GM19467 (cell line): ENCODE measurements at regions not wholly inside any gene's neighbourhood (a gene's known extent, or its start where the extent isn't known, plus 50 kb on each side); places are given as distances from the start of the nearest gene placed in this dataset.
"Not testable (repeated sequence)": the region's sequence is repeated elsewhere in the genome, so short reads cannot be mapped to it uniquely, and the experiment has no call there.

Source experiments
- ATAC-seq: cut with Tn5 transposase; IDR thresholded peaks from one replicate; pipeline ENCODE4 v1.9.1; 2021; ENCODE audit warnings: mild to moderate bottlenecking, moderate library complexity; ENCODE audit not compliant: unreplicated experiment

DNA sequence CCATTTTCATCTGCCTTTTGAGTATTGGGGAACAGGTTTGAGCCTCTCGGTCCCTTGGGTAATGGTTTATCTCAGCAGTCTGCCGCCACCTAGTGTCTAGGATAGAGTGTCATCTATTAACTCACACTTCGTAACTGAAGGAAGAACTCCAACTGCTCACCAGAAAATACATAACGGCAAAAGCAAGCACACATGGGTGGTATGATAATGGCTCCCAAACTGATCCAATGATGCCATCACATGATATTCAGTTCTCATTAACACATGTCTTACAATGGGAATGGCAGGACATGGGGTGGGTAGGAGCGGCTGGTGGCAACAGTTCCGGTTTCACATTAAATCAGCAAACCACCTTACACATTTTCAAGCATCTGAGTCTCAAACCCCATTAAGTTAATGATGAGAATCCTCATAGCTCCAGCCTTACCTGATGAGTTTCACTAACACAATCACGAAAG, 110.7 kb upstream of the PHACTR1 start:
- ATAC-seq: peak; percentile 31

GRCh38 chr6:12606616-12607015, 110.0 kb upstream of the PHACTR1 start:
- ATAC-seq: no peak

DNA sequence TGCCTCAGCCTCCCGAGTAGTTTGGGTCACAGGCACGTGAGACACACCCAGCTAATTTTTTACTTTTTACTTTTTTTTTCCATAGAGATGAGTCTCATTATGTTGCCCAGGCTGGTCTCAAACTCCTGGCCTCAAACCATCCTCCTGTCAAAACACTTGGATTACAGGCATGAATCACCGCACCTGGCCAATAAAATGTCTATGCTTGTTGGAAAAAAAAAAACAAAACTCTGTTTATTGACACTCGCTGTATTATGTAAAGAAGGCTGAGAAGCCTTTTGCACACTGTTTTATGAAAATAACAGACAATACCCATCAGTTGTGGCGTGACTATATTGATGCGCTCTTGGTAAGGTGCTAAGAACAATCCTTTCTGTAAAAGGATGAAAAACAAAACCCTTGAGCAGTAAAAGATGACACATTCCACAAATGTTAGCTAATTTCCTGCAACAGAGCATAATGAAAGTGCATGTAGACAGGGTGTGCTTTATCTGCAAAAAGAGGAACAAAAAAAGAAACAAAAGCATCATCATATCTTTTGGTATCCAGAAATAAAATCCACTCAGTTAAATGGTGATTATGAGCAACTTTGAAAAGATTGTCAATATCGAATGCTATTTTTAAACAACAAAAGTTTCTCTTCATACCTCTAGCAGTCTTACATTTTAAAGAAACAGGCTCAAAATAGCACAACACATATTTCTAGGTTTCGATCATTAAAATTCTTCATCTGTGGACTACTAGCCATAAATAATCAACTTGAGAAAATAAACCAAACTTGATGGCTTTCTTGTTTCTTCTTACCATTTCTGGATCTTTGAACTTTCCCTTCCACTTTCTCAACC, 108.3 kb upstream of the PHACTR1 start:
- peak; percentile 64 for ATAC-seq

DNA sequence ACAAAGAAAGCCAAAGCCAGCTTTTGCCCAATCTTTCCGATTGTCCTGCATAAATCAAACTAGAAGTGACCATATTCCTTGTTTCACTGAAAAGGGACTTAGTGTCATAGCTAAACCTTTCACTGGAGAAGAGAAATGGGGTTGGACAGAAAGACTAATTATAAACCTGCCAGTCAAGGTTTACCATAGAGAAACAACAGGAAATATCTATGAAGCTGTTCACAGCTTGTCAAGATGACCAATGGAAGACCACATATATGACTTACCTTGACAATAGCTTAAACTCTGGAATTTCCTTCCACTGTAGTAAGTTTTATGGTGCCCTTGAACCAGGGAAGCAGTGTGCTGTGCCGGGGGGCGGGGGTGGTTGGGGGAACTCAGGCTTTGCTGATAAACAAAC, 107.7 kb upstream of the PHACTR1 start:
- peak; percentile 27 for ATAC-seq

- ATAC-seq: no peak
These were observed 106.8 kb upstream of the PHACTR1 start for GRCh38 chr6:12609751-12610150.

DNA sequence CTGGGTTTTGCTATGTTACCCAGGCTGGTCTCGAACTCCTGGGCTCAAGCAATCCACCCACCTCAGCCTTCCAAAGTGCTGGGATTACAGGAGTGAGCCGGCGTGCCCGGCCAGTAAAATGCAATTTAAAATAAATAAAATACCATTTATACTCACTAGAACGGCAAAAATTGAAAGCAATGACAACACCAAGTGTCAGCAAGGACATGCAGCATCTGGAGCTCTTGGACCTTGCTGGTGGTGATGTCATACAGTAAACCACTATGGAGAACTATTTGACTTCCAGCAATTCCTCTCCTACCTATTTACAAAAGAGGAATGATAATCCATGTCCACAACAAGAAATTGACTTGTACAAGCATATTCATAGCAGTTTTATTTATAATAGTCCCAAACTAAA, 105.7 kb upstream of the PHACTR1 start:
- ATAC-seq: no peak

DNA sequence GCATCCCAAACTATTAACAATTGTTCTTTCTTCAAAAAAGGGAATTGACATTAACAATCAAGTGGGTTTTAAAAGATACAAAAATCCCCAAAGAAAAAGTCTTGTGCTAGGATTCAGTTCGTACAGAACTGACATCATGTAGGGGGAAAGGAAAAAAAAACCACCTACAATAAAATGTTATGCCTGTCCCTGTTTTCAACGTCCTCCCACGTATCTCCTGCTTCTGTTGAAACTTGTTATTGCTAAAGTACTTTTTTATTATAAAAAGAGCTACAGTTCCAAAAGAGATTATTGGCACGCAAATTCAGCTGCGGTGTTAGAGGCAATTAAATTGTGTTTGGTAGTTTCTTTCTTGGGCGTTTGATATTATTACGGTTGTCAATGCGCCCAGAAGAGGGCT, 102.8 kb upstream of the PHACTR1 start:
- no peak for ATAC-seq

DNA sequence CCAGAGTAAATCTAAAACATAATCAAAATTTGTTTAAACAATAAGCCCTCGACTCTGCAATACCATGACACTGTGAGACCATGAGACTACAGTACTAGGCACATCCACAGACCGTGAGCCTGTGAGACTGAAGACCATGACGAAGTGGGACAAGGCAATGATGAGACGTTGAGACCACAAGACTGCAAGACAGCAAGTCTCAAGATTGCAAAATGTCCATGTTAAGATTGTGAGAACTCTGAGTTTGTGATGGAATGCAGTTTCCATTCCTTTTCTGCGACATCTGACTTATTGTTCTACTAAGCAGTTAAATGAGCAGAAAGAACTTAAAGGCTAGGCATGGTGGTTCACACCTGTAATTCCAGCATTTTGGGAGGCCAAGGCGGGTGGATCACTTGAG, 102.1 kb upstream of the PHACTR1 start:
- ATAC-seq: no peak

GRCh38 chr6:12618296-12618695, 98.3 kb upstream of the PHACTR1 start:
- no peak for ATAC-seq

GRCh38 chr6:12621754-12622153, 94.8 kb upstream of the PHACTR1 start:
- ATAC-seq: no peak

DNA sequence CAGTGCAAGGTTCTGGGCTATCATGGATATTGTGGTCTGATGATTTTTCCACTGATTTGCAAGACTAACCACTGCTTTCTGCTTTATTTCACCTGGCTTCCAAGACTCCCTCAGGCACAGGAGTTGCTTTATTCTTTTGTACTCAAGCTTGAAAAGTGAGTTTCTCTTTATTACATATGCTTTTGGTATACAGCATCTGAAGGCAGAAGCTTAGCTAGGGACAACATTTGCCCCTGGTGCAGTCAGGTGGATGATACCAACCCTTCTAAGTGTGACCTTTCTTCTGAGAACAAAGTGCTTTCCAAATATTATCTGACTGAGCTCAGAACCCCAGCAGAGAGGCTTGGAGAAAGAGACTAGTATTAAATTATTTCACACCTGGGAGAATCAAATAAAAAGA, 94.0 kb upstream of the PHACTR1 start:
- ATAC-seq: no peak

DNA sequence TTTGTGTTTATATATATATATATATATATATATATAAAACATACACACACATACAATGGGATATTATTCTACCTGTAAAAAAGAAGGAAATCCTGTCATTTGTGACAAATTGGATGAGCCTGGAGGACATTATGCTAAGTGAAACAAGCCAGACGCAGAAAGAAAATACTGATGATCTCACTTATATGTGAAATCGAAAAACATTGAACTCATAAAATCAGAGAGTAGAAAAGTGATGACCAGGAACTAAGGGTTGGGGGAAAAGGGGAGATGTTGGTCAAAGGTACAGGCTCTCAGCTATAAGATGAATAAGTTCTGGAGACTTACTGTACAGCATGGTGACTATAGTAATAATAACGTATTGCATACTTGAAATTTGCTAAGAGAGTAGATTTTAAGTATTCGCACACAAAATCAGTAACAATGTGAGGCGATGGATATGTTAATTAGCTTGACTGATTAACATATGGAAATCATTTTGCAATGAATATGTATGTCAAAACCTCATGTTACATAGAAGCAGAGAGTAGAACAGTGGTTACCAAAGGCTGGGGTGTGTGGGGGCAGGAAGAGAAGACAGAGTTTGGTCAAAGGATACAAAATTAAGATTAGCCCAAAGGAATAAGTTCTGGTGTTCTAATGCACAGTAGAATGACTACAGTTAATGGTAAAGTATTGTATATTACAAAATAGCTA, 92.3 kb upstream of the PHACTR1 start:
- no peak for ATAC-seq

DNA sequence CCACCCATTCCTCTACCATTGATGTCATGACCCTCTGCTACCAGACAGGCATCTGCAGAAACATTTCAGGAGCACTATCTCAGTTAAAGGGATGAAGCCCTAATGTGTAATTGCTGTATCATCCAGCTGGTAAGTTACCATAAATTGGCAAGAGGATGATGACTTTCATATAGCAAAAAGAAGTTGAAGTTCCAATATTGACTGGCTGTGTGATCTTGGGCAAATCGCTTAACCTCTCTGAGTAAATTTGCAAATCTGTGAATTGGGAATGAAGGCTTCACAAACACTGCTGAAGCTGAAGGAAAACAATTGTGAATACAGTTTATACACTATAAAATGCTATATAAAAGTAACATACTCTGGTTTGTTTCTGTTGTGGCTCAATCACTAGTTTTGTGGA, 89.5 kb upstream of the PHACTR1 start:
- ATAC-seq: no peak

- no peak for ATAC-seq
These were observed 88.2 kb upstream of the PHACTR1 start for GRCh38 chr6:12628327-12628726.

- ATAC-seq: not testable (repeated sequence)
These were observed 82.8 kb upstream of the PHACTR1 start for GRCh38 chr6:12633746-12634145.

- ATAC-seq: no peak
These were observed 81.2 kb upstream of the PHACTR1 start for GRCh38 chr6:12635375-12635774.

DNA sequence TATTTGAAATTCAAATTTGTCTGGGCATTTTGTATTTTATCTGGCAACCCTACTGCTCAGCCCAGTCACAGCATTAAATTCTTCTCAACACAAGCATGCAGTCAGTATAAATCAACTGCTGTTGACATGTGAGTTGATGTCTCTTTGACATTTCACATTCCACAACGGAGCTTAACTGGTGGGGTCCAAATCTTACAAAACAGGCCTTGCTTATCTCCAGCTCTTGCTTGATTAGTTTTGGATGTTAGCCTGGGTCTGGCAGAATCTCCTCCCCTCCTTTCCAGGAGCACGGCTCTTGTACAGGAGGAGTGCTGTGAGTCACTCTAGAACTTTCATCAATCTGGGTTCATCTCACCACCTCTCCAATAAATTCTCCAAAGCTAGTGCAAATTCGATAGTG, 80.8 kb upstream of the PHACTR1 start:
- no peak for ATAC-seq

GRCh38 chr6:12636336-12636735, 80.2 kb upstream of the PHACTR1 start:
- no peak for ATAC-seq

DNA sequence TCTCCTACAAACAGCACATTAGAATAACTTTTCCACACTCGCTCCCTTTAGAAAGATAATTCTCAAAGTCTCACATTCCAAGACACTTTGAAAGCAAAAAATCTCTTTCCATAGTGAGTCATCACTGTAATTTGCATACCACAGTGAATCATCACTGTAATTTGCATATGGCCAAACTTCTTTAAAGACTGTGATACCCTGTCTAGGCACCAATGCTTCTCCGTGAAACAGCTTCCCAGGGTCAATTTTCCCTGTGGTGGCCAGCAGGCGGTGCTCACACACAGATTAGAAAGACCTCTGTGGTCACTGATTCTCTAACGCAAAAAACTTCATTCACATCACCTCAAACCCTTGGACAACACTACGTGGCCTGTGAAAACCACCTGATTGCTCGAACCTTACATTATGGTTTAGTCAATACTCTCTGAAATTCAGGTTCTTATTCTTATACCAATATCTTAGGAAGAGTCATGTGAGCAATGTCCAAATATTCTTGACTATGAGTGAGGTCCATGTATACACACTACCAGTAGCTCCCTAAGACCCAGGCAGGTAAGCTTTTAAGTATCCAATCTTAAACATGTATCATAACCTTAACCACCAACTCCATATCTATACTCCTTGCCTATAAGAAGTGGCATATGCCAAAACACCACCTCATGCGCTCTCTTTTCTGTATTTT, 78.5 kb upstream of the PHACTR1 start:
- ATAC-seq: no peak

GRCh38 chr6:12640438-12640837, 76.1 kb upstream of the PHACTR1 start:
- no peak for ATAC-seq

DNA sequence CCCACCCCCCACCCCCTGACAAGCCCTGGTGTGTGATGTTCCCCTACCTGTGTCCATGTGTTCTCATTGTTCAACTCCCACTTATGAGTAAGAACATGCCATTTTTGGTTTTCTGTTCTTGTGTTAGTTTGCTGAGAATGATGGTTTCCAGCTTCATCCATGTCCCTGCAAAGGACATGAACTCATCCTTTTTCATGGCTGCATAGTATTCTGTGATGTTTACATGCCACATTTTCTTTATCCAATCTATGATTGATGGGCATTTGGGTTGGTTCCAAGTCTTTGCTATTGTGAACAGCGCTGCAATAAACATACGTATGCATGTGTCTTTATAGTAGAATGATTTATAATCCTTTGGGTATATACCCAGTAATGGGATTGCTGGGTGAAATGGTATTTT, 74.8 kb upstream of the PHACTR1 start:
- ATAC-seq: not testable (repeated sequence)

DNA sequence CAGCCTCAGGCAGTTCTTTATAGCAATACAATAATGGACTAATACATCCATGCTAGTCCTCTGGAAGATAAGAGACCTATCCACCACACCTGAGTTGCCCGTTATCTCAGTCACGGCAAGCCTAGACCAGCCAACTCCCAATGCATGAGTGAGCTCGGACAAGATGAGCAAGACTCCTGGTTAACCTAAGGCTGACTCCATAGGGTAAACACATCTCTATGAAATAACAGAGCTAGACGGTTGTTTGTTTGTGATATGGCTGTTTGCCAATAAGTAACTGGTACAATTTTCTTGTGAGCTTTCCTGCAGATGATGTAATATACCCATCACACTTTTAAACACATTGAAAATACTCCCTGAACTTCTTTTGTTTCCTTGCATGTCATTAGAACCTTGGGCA, 70.6 kb upstream of the PHACTR1 start:
- ATAC-seq: no peak
